GM19023 (cell line): ENCODE measurements at regions not wholly inside any gene's neighbourhood (a gene's known extent, or its start where the extent isn't known, plus 50 kb on each side); places are given as distances from the start of the nearest gene placed in this dataset.

ENCODE experiments used
- ATAC-seq: cut with Tn5 transposase; IDR thresholded peaks from one replicate; pipeline ENCODE4 v1.9.1; 2021; ENCODE audit warnings: mild to moderate bottlenecking, moderate library complexity; ENCODE audit not compliant: unreplicated experiment

GRCh38 chr2:171225989-171226388 lies 65.3 kb upstream of the TLK1 start:
- no peak for ATAC-seq

- ATAC-seq: no peak
These were observed 64.7 kb upstream of the TLK1 start for GRCh38 chr2:171225302-171225980.

GRCh38 chr2:171217330-171217729 lies 56.6 kb upstream of the TLK1 start:
- no peak for ATAC-seq

- ATAC-seq: no peak
These were observed 55.9 kb upstream of the TLK1 start for GRCh38 chr2:171216631-171217030.

GRCh38 chr2:171214093-171214492 lies 53.4 kb upstream of the TLK1 start:
- no peak for ATAC-seq

- peak; percentile 69 for ATAC-seq
These were observed 50.3 kb upstream of the TLK1 start for GRCh38 chr2:171210864-171211431.
